Suprapubic skin (tissue), 4 donors: ENCODE measurements at regions not wholly inside any gene's neighbourhood (a gene's known extent, or its start where the extent isn't known, plus 50 kb on each side); places are given as distances from the start of the nearest gene placed in this dataset.

Experiments used
- DNase-seq, 2 donors: peaks; one replicate each; pipeline ENCODE4 v3.0.0-alpha.2; 2019; ENCODE audit warnings: low spot score in 2 of 2
- H3K27ac ChIP-seq: fragments of 200-600 bp; sonication (generic); one replicate; pipeline ENCODE4 v1.5.1; 2019
- H3K27me3 ChIP-seq: fragments of 200-600 bp; sonication (generic); one replicate; pipeline ENCODE4 v1.5.1; 2019
- H3K36me3 ChIP-seq: fragments of 200-600 bp; sonication (generic); one replicate; pipeline ENCODE4 v1.5.1; 2019
- H3K4me1 ChIP-seq: fragments of 200-600 bp; sonication (generic); one replicate; pipeline ENCODE4 v1.5.1; 2019
- H3K4me3 ChIP-seq: fragments of 200-600 bp; sonication (generic); one replicate; pipeline ENCODE4 v1.5.1; 2019; ENCODE audit warnings: mild to moderate bottlenecking
- H3K9me3 ChIP-seq: fragments of 200-600 bp; sonication (generic); one replicate; pipeline ENCODE4 v1.5.1; 2019
- EP300 ChIP-seq: sonication (generic); formaldehyde crosslinking; IDR thresholded peaks from one replicate; pipeline ENCODE4 v1.6.1; 2017; ENCODE audit warnings: antibody characterized with exemption
- POLR2A ChIP-seq, 2 donors: fragments of 450-650 bp; IDR thresholded peaks; one replicate each; pipeline ENCODE4 v1.6.1; 2017; ENCODE audit warnings: antibody characterized with exemption in 2 of 2, mild to moderate bottlenecking in 2 of 2, moderate library complexity in 2 of 2
- POLR2AphosphoS5 ChIP-seq, 3 donors: sonication (generic); formaldehyde crosslinking; IDR thresholded peaks; one replicate each; pipeline ENCODE4 v1.6.1; 2017; ENCODE audit warnings: antibody characterized with exemption in 3 of 3
- WGBS: methylation state at CpG from one replicate; pipeline ENCODE4 v1.1.5; 2018; 5-methylcytosine and 5-hydroxymethylcytosine counted together
- TF ChIP-seq, protein P1 (sequence below), 2 donors: fragments of 200-600 bp in 1 of 2; fragments of 450-650 bp in 1 of 2; sonication (generic) in 1 of 2; IDR thresholded peaks; one replicate each; pipeline ENCODE4 v1.5.1; 2016 to 2019; ENCODE audit warnings: antibody characterized with exemption in 2 of 2, mild to moderate bottlenecking in 1 of 2, moderate library complexity in 1 of 2

DNA sequence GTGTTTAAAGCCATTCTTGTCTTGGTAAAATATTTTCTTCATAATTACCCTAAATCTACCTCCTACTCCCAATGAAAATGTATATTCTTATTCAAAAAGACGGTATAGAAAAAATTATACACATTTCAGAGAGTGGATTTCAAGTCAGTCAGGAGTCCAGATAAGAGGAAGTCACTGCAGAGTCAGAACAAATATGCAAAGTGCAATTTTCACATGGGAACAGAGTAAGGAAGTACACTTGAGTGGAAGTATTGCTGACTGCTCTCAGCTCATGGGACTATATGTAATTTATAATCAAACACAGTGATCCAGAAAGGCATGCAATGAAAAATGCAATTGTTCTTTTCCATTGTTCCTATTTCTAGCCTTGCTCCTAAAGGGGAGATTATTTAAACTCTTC, 1128.0 kb downstream of the AACS start:
- Histone ChIP-seq H3K4me1 (peaks cover 3% of the 10 kb centered on the region), H3K9me3 (no peaks in the 10 kb centered on the region), H3K4me3 (no peak overlapping the region), H3K27ac (no peak overlapping the region), H3K27me3 (peaks cover 14% of the 10 kb centered on the region), H3K36me3 (no peaks in the 10 kb centered on the region)
- 76% methylated on average over 1 of the region's 1 CpG for WGBS
- DNase-seq = no peak
- TF ChIP-seq POLR2AphosphoS5 (IDR thresholded peaks at IDR 0.05) (no peak), EP300 (no peak), POLR2A (IDR thresholded peaks at IDR 0.05) (no peak)
- TF ChIP-seq, protein P1, sequence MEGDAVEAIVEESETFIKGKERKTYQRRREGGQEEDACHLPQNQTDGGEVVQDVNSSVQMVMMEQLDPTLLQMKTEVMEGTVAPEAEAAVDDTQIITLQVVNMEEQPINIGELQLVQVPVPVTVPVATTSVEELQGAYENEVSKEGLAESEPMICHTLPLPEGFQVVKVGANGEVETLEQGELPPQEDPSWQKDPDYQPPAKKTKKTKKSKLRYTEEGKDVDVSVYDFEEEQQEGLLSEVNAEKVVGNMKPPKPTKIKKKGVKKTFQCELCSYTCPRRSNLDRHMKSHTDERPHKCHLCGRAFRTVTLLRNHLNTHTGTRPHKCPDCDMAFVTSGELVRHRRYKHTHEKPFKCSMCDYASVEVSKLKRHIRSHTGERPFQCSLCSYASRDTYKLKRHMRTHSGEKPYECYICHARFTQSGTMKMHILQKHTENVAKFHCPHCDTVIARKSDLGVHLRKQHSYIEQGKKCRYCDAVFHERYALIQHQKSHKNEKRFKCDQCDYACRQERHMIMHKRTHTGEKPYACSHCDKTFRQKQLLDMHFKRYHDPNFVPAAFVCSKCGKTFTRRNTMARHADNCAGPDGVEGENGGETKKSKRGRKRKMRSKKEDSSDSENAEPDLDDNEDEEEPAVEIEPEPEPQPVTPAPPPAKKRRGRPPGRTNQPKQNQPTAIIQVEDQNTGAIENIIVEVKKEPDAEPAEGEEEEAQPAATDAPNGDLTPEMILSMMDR (IDR thresholded peaks at IDR 0.05) = no peak

DNA sequence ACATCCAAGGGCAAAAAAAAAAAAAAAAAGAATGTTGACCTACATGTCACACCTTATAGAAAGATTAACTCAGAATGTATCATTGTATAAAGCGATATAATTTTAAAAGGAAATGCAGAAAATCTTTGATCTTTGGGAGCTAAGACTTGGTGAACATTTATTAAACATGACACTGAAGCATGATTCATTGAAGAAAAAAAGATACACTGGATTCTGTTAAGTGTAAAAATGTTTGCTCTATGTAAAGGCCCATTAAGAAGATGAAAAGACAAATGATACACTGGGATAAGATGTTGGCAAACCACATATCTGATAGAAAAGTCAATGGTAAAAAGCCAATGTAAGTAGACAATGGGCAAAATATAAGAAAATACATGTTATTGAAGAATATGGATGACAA, 1131.0 kb downstream of the AACS start:
- TF ChIP-seq POLR2A (IDR thresholded peaks at IDR 0.05) (no peak), POLR2AphosphoS5 (IDR thresholded peaks at IDR 0.05) (no peak), EP300 (no peak)
- TF ChIP-seq, protein P1 (IDR thresholded peaks at IDR 0.05) = no peak
- 77% methylated on average over 1 of the region's 1 CpG for WGBS

DNA sequence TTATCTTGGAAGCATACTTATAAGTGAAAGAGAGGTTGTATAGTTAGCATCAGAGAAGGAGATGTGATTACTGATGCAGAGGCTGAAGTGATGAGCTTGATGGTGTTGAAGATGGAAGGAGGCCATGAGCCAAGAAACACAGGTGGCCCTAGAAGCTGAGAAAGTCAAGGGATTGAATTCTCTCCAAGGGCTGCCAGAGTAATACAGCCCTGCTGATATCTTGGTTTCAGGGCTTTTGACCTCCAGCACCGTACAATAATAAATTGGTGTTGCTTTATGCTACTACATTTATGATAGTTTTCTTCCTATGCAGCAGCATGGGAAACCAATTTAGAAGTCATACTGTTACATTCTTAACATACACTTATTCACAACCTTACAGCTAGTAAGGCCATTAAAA, 1133.3 kb downstream of the AACS start:
- no peaks in the 10 kb centered on the region for H3K27me3 ChIP-seq
- TF ChIP-seq POLR2A (IDR thresholded peaks at IDR 0.05) = no peak
- TF ChIP-seq EP300 = no peak
- TF ChIP-seq POLR2AphosphoS5 (IDR thresholded peaks at IDR 0.05) = no peak
- H3K36me3 ChIP-seq = no peaks in the 10 kb centered on the region
- H3K27ac ChIP-seq = no peak overlapping the region
- WGBS = 93% methylated on average over 1 of the region's 1 CpG
- H3K4me3 ChIP-seq = no peak overlapping the region
- H3K9me3 ChIP-seq = no peaks in the 10 kb centered on the region
- DNase-seq = no peak
- H3K4me1 ChIP-seq = no peaks in the 10 kb centered on the region

More for the DNA sequence above, 1131.0 kb downstream of the AACS start:
- no peak overlapping the region for H3K27ac ChIP-seq
- peaks cover under 1% of the 10 kb centered on the region for H3K4me1 ChIP-seq
- H3K27me3 ChIP-seq = peaks cover 4% of the 10 kb centered on the region
- DNase-seq = no peak
- no peak overlapping the region for H3K4me3 ChIP-seq
- H3K36me3 ChIP-seq = no peaks in the 10 kb centered on the region
- no peaks in the 10 kb centered on the region for H3K9me3 ChIP-seq

DNA sequence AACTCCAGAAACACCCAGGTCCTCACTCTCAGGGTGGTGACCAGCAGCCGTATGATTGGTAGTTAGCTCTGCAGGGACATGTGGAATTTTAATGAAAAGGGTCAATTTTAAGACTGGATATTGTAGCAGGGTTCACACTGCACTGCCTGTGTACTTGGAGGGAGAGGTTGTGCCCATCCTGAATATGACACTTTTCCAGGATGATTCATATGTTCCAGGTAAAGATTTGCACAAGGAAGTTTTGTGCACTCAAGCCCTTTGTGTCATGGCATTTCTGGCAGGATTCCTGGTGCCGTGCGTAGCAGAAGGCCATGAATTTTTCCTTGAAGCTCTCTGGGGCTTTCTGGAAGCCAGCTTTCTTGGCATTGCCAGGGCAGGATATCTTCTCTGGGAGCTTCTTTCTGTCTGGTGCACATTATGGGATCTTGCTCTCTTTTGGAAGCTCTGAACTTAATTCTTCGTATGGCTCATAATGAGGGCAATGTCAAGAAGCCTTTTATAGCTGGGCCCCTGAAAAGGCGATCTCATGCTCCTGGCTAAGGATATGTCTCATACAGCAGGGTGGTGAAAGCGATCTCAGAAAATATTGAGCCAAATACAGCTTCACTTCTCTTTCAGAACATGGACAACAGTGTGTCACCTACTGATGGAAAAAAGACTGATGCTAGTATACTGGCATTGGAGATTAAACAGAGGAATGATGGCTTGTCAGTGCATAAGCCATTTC, 1133.9 kb downstream of the AACS start:
- 63% methylated on average over 6 of the region's 6 CpGs for WGBS
- no peak overlapping the region for H3K27ac ChIP-seq

DNA sequence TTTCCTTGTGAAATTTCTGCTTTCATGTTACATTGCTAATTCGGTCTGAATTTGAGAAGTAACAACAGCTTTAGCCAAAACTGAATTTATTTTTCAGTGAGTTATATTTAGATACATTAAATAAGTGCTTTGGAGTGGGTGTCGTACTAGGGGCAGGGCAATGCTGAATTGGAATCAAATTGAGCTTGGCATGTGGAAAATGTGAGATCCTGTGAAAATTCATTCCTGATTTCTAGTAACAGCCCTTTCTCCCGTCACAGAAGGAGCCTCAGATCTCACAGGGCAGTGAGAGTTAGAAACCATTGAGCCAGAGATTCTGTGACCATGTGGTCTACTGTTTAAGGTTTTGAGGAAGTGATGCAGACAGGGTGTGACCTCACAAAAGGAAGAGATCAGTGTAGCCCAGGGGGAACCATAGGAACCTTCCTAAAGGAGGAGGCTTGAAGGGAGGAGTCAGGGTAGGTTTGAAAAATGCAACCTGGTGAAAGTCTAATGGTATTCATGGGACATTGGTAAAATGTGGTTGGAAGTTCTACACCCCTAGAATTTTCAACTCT, 1136.8 kb downstream of the AACS start:
- no peak overlapping the region for H3K27ac ChIP-seq
- H3K4me3 ChIP-seq = no peak overlapping the region
- TF ChIP-seq, protein P1 (IDR thresholded peaks at IDR 0.05) = no peak
- TF ChIP-seq EP300 (no peak), POLR2A (IDR thresholded peaks at IDR 0.05) (no peak), POLR2AphosphoS5 (IDR thresholded peaks at IDR 0.05) (no peak)
- no peaks in the 10 kb centered on the region for H3K27me3 ChIP-seq
- no peaks in the 10 kb centered on the region for H3K4me1 ChIP-seq
- no peaks in the 10 kb centered on the region for H3K9me3 ChIP-seq
- DNase-seq = no peak
- no peaks in the 10 kb centered on the region for H3K36me3 ChIP-seq
- 42% methylated on average over 3 of the region's 3 CpGs for WGBS

More for the DNA sequence above, 1133.9 kb downstream of the AACS start:
- TF ChIP-seq, protein P1 (IDR thresholded peaks at IDR 0.05) = no peak
- no peak for TF ChIP-seq POLR2A (IDR thresholded peaks at IDR 0.05)
- TF ChIP-seq POLR2AphosphoS5 (IDR thresholded peaks at IDR 0.05) = no peak
- no peak for TF ChIP-seq EP300
- DNase-seq = no peak
- H3K4me3 ChIP-seq = no peak overlapping the region
- H3K4me1 ChIP-seq = no peaks in the 10 kb centered on the region
- no peaks in the 10 kb centered on the region for H3K9me3 ChIP-seq
- no peaks in the 10 kb centered on the region for H3K36me3 ChIP-seq
- no peaks in the 10 kb centered on the region for H3K27me3 ChIP-seq
